ENCODE measurements at regions not wholly inside any gene's neighbourhood (a gene's known extent, or its start where the extent isn't known, plus 50 kb on each side); places are given as distances from the start of the nearest gene placed in this dataset.

- Histone ChIP-seq H3K4me1 (ENCODE audit: control insufficient read depth, insufficient read depth, low read length) (no peaks in the 10 kb centered on the region), H3K27ac (ENCODE audit: low read length) (no peak overlapping the region), H3K4me3 (ENCODE audit: low read length) (no peak overlapping the region), H3K36me3 (ENCODE audit: control insufficient read depth, insufficient read depth, low read length) (no peaks in the 10 kb centered on the region), H3K9me3 (replicated peaks; ENCODE audit: control insufficient read depth, low read depth, low read length) (no peaks in the 10 kb centered on the region), H3K27me3 (ENCODE audit: control insufficient read depth, insufficient read depth, low read length) (no peaks in the 10 kb centered on the region)
- no peak for DNase-seq
- WGBS (ENCODE audit: insufficient coverage) = no CpG with 5 or more reads among the region's 1 CpG
Observed at GRCh38 chr10:90557385-90557784, 300.5 kb downstream of the HTR7 start.

GRCh38 chr10:90560331-90560730 lies 297.5 kb downstream of the HTR7 start:
- H3K36me3 ChIP-seq (ENCODE audit: control insufficient read depth, insufficient read depth, low read length) = no peaks in the 10 kb centered on the region
- H3K27me3 ChIP-seq (ENCODE audit: control insufficient read depth, insufficient read depth, low read length) = no peaks in the 10 kb centered on the region
- no peak overlapping the region for H3K4me3 ChIP-seq (ENCODE audit: low read length)
- H3K9me3 ChIP-seq (replicated peaks; ENCODE audit: control insufficient read depth, low read depth, low read length) = no peaks in the 10 kb centered on the region
- H3K27ac ChIP-seq (ENCODE audit: low read length) = no peak overlapping the region
- DNase-seq = no peak
- no peaks in the 10 kb centered on the region for H3K4me1 ChIP-seq (ENCODE audit: control insufficient read depth, insufficient read depth, low read length)
- no CpG with 5 or more reads among the region's 2 CpGs for WGBS (ENCODE audit: insufficient coverage)

GRCh38 chr10:90561666-90562065 lies 296.2 kb downstream of the HTR7 start:
- H3K27ac ChIP-seq (ENCODE audit: low read length) = no peak overlapping the region
- WGBS (ENCODE audit: insufficient coverage) = 49% methylated on average over 3 of the region's 4 CpGs
- no peak for DNase-seq
- H3K4me1 ChIP-seq (ENCODE audit: control insufficient read depth, insufficient read depth, low read length) = no peaks in the 10 kb centered on the region
- no peak overlapping the region for H3K4me3 ChIP-seq (ENCODE audit: low read length)
- H3K36me3 ChIP-seq (ENCODE audit: control insufficient read depth, insufficient read depth, low read length) = no peaks in the 10 kb centered on the region
- no peaks in the 10 kb centered on the region for H3K9me3 ChIP-seq (replicated peaks; ENCODE audit: control insufficient read depth, low read depth, low read length)
- no peaks in the 10 kb centered on the region for H3K27me3 ChIP-seq (ENCODE audit: control insufficient read depth, insufficient read depth, low read length)

GRCh38 chr10:90571481-90572258 lies 286.2 kb downstream of the HTR7 start:
- Histone ChIP-seq H3K27ac (ENCODE audit: low read length) (no peak overlapping the region), H3K27me3 (ENCODE audit: control insufficient read depth, insufficient read depth, low read length) (no peaks in the 10 kb centered on the region), H3K4me3 (ENCODE audit: low read length) (no peak overlapping the region), H3K36me3 (ENCODE audit: control insufficient read depth, insufficient read depth, low read length) (no peaks in the 10 kb centered on the region), H3K4me1 (ENCODE audit: control insufficient read depth, insufficient read depth, low read length) (no peaks in the 10 kb centered on the region), H3K9me3 (replicated peaks; ENCODE audit: control insufficient read depth, low read depth, low read length) (no peaks in the 10 kb centered on the region)
- DNase-seq = no peak
- WGBS (ENCODE audit: insufficient coverage) = 56% methylated on average over 2 of the region's 8 CpGs

- Histone ChIP-seq H3K27me3 (ENCODE audit: control insufficient read depth, insufficient read depth, low read length) (no peaks in the 10 kb centered on the region), H3K36me3 (ENCODE audit: control insufficient read depth, insufficient read depth, low read length) (no peaks in the 10 kb centered on the region), H3K4me1 (ENCODE audit: control insufficient read depth, insufficient read depth, low read length) (no peaks in the 10 kb centered on the region), H3K4me3 (ENCODE audit: low read length) (no peak overlapping the region), H3K9me3 (replicated peaks; ENCODE audit: control insufficient read depth, low read depth, low read length) (no peaks in the 10 kb centered on the region), H3K27ac (ENCODE audit: low read length) (no peak overlapping the region)
- 67% methylated on average over 1 of the region's 3 CpGs for WGBS (ENCODE audit: insufficient coverage)
- peak; percentile 77 for DNase-seq
Observed at GRCh38 chr10:90575125-90575524, 282.7 kb downstream of the HTR7 start.

GRCh38 chr10:90577569-90577968 lies 280.3 kb downstream of the HTR7 start:
- WGBS (ENCODE audit: insufficient coverage) = no CpG with 5 or more reads among the region's 1 CpG
- Histone ChIP-seq H3K4me3 (ENCODE audit: low read length) (no peak overlapping the region), H3K27ac (ENCODE audit: low read length) (no peak overlapping the region), H3K36me3 (ENCODE audit: control insufficient read depth, insufficient read depth, low read length) (no peaks in the 10 kb centered on the region), H3K9me3 (replicated peaks; ENCODE audit: control insufficient read depth, low read depth, low read length) (no peaks in the 10 kb centered on the region), H3K27me3 (ENCODE audit: control insufficient read depth, insufficient read depth, low read length) (no peaks in the 10 kb centered on the region), H3K4me1 (ENCODE audit: control insufficient read depth, insufficient read depth, low read length) (no peaks in the 10 kb centered on the region)
- no peak for DNase-seq

- DNase-seq = no peak
- no peak overlapping the region for H3K27ac ChIP-seq (ENCODE audit: low read length)
- H3K36me3 ChIP-seq (ENCODE audit: control insufficient read depth, insufficient read depth, low read length) = no peaks in the 10 kb centered on the region
- H3K4me3 ChIP-seq (ENCODE audit: low read length) = no peak overlapping the region
- H3K9me3 ChIP-seq (replicated peaks; ENCODE audit: control insufficient read depth, low read depth, low read length) = no peaks in the 10 kb centered on the region
- H3K4me1 ChIP-seq (ENCODE audit: control insufficient read depth, insufficient read depth, low read length) = no peaks in the 10 kb centered on the region
- no peaks in the 10 kb centered on the region for H3K27me3 ChIP-seq (ENCODE audit: control insufficient read depth, insufficient read depth, low read length)
- WGBS (ENCODE audit: insufficient coverage) = 85% methylated on average over 1 of the region's 1 CpG
Observed at GRCh38 chr10:90579602-90580242, 278.1 kb downstream of the HTR7 start.

- H3K27me3 ChIP-seq (ENCODE audit: control insufficient read depth, insufficient read depth, low read length) = no peaks in the 10 kb centered on the region
Observed at GRCh38 chr10:90583416-90583815, 274.4 kb downstream of the HTR7 start.

GRCh38 chr10:90587081-90587491 lies 270.8 kb downstream of the HTR7 start:
- H3K4me1 ChIP-seq (ENCODE audit: control insufficient read depth, insufficient read depth, low read length) = no peaks in the 10 kb centered on the region
- H3K27me3 ChIP-seq (ENCODE audit: control insufficient read depth, insufficient read depth, low read length) = no peaks in the 10 kb centered on the region
- no peaks in the 10 kb centered on the region for H3K36me3 ChIP-seq (ENCODE audit: control insufficient read depth, insufficient read depth, low read length)
- no peak overlapping the region for H3K4me3 ChIP-seq (ENCODE audit: low read length)
- DNase-seq = no peak
- WGBS (ENCODE audit: insufficient coverage) = no CpG with 5 or more reads among the region's 1 CpG
- H3K9me3 ChIP-seq (replicated peaks; ENCODE audit: control insufficient read depth, low read depth, low read length) = no peaks in the 10 kb centered on the region
- no peak overlapping the region for H3K27ac ChIP-seq (ENCODE audit: low read length)

More at GRCh38 chr10:90583416-90583815, 274.4 kb downstream of the HTR7 start:
- no peaks in the 10 kb centered on the region for H3K36me3 ChIP-seq (ENCODE audit: control insufficient read depth, insufficient read depth, low read length)
- no peak for DNase-seq
- H3K27ac ChIP-seq (ENCODE audit: low read length) = no peak overlapping the region
- no CpG with 5 or more reads among the region's 3 CpGs for WGBS (ENCODE audit: insufficient coverage)
- no peaks in the 10 kb centered on the region for H3K4me1 ChIP-seq (ENCODE audit: control insufficient read depth, insufficient read depth, low read length)
- no peak overlapping the region for H3K4me3 ChIP-seq (ENCODE audit: low read length)
- H3K9me3 ChIP-seq (replicated peaks; ENCODE audit: control insufficient read depth, low read depth, low read length) = no peaks in the 10 kb centered on the region

GRCh38 chr10:90587561-90587960 lies 270.3 kb downstream of the HTR7 start:
- Histone ChIP-seq H3K4me3 (ENCODE audit: low read length) (no peak overlapping the region), H3K4me1 (ENCODE audit: control insufficient read depth, insufficient read depth, low read length) (no peaks in the 10 kb centered on the region), H3K27me3 (ENCODE audit: control insufficient read depth, insufficient read depth, low read length) (no peaks in the 10 kb centered on the region), H3K27ac (ENCODE audit: low read length) (no peak overlapping the region), H3K9me3 (replicated peaks; ENCODE audit: control insufficient read depth, low read depth, low read length) (no peaks in the 10 kb centered on the region), H3K36me3 (ENCODE audit: control insufficient read depth, insufficient read depth, low read length) (no peaks in the 10 kb centered on the region)
- DNase-seq = no peak
- no CpG with 5 or more reads among the region's 2 CpGs for WGBS (ENCODE audit: insufficient coverage)

All from muscle of leg (tissue), 3 donors.